NB4 (cell line): ENCODE measurements at regions not wholly inside any gene's neighbourhood (a gene's known extent, or its start where the extent isn't known, plus 50 kb on each side); places are given as distances from the start of the nearest gene placed in this dataset.

ENCODE experiments used
- MYC ChIP-seq: IDR thresholded peaks from 2 replicates; pipeline ENCODE4 v1.6.1; 2011; ENCODE audit warnings: low read depth, low read length
- POLR2A ChIP-seq: IDR thresholded peaks from 2 replicates; pipeline ENCODE4 v1.6.1; 2011; ENCODE audit warnings: mild to moderate bottlenecking; ENCODE audit not compliant: insufficient read length; ENCODE audit errors: extremely low read depth
- TF ChIP-seq, protein P1 (sequence below): IDR thresholded peaks from one replicate; pipeline ENCODE4 v1.5.1; 2012; ENCODE audit warnings: low read depth, low read length
- TF ChIP-seq, protein P2 (sequence below): IDR thresholded peaks from 2 replicates; pipeline ENCODE4 v1.6.1; 2011; ENCODE audit warnings: low read depth, low read length

DNA sequence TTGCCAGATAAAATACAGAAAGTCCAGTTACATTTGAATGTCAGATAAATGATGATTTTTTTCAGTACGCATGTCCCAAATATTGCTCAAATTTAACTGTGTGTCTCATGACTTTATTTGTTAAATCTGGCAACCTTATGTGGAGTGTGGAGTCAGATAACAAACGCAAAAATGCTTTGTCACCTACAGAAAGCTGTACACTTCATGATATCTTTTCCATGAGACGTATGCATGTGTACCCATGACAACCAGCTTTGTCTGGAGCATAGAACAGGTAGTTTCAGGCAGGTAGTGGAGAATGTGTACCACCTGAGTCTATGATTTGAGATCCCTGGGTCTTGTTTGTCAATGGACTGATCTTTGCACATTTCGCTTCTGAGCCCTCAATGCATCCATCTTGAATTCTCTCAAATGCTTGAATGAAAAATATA lies 105.5 kb upstream of the CPEB4 start:
- TF ChIP-seq, protein P1, sequence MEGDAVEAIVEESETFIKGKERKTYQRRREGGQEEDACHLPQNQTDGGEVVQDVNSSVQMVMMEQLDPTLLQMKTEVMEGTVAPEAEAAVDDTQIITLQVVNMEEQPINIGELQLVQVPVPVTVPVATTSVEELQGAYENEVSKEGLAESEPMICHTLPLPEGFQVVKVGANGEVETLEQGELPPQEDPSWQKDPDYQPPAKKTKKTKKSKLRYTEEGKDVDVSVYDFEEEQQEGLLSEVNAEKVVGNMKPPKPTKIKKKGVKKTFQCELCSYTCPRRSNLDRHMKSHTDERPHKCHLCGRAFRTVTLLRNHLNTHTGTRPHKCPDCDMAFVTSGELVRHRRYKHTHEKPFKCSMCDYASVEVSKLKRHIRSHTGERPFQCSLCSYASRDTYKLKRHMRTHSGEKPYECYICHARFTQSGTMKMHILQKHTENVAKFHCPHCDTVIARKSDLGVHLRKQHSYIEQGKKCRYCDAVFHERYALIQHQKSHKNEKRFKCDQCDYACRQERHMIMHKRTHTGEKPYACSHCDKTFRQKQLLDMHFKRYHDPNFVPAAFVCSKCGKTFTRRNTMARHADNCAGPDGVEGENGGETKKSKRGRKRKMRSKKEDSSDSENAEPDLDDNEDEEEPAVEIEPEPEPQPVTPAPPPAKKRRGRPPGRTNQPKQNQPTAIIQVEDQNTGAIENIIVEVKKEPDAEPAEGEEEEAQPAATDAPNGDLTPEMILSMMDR = no peak
- TF ChIP-seq, protein P2, sequence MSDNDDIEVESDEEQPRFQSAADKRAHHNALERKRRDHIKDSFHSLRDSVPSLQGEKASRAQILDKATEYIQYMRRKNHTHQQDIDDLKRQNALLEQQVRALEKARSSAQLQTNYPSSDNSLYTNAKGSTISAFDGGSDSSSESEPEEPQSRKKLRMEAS = no peak
- TF ChIP-seq POLR2A = no peak
- no peak for TF ChIP-seq MYC
